ENCODE measurements at regions not wholly inside any gene's neighbourhood (a gene's known extent, or its start where the extent isn't known, plus 50 kb on each side); places are given as distances from the start of the nearest gene placed in this dataset.
"Not testable (repeated sequence)": the region's sequence is repeated elsewhere in the genome, so short reads cannot be mapped to it uniquely, and the experiment has no call there.

- no peak for TF ChIP-seq SIN3A (IDR thresholded peaks at IDR 0.05; ENCODE audit: borderline replicate concordance, insufficient read depth, low read depth, low read length)
- TF ChIP-seq POLR2AphosphoS5 (IDR thresholded peaks at IDR 0.05; ENCODE audit: low read depth, low read length): no peak
- TF ChIP-seq REST (IDR thresholded peaks at IDR 0.05; ENCODE audit: insufficient read depth in 1 of 2, low read depth in 2 of 2, low read length in 1 of 2): no peak
- no peak for TF ChIP-seq CTCF (IDR thresholded peaks at IDR 0.05)
- TF ChIP-seq TCF7L2 (IDR thresholded peaks at IDR 0.05; ENCODE audit: low read depth, low read length): no peak
- no peak overlapping the region for H3K4me3 ChIP-seq (ENCODE audit: low read depth in 2 of 2, low read length in 2 of 2)
- BruUV-seq (replicated peaks): no TSS peak
- in situ Hi-C loops (cut with HindIII; ENCODE audit: low pct_unique_long_range_greater_than_20kb, low sequenced_read_pairs): no loop called here
- peaks cover 22% of the 10 kb centered on the region for H3K27me3 ChIP-seq (ENCODE audit: control insufficient read depth, insufficient read depth, low read length)
- no peaks in the 10 kb centered on the region for H3K9me3 ChIP-seq (ENCODE audit: control insufficient read depth, insufficient read depth, low read depth, low read length)
- no peak overlapping the region for H3K27ac ChIP-seq (ENCODE audit: low read length)
- peak; percentile 37; the same call in 1 of the 2 replicates for ATAC-seq
- H3K36me3 ChIP-seq (ENCODE audit: control insufficient read depth, insufficient read depth, low read length): no peaks in the 10 kb centered on the region
- H3K4me1 ChIP-seq (ENCODE audit: control insufficient read depth, insufficient read depth, low read length): no peaks in the 10 kb centered on the region
- DNase-seq (ENCODE audit: low read depth, low spot score): no peak
- intact Hi-C loops (cut with micrococcal nuclease; ENCODE audit: unreplicated experiment): no loop called here
- ChIA-PET POLR2A (interaction anchor here (0.6 kb wide), 1 partner anchor 215 kb away, joined by 13 read pairs; no protein-coding TSS in a partner anchor), CTCF (no interaction called here)
Observed at GRCh38 chr3:184500344-184500923, 61.2 kb upstream of the EPHB3 start.

GRCh38 chr3:184502123-184502667, 59.4 kb upstream of the EPHB3 start:
- Histone ChIP-seq H3K36me3 (ENCODE audit: control insufficient read depth, insufficient read depth, low read length) (no peaks in the 10 kb centered on the region), H3K9me3 (ENCODE audit: control insufficient read depth, insufficient read depth, low read depth, low read length) (no peaks in the 10 kb centered on the region), H3K4me1 (ENCODE audit: control insufficient read depth, insufficient read depth, low read length) (no peaks in the 10 kb centered on the region), H3K4me3 (ENCODE audit: low read depth in 2 of 2, low read length in 2 of 2) (no peak overlapping the region), H3K27me3 (ENCODE audit: control insufficient read depth, insufficient read depth, low read length) (peaks cover 34% of the 10 kb centered on the region), H3K27ac (ENCODE audit: low read length) (no peak overlapping the region)
- intact Hi-C loops (cut with micrococcal nuclease; ENCODE audit: unreplicated experiment): no loop called here
- in situ Hi-C loops (cut with HindIII; ENCODE audit: low pct_unique_long_range_greater_than_20kb, low sequenced_read_pairs): no loop called here
- no peak for ATAC-seq
- BruUV-seq (replicated peaks): no TSS peak
- ChIA-PET POLR2A (interaction anchor here (0.7 kb wide), 1 partner anchor 12 kb away, joined by 10 read pairs; no protein-coding TSS in a partner anchor), CTCF (no interaction called here)
- DNase-seq (ENCODE audit: low read depth, low spot score): no peak
- TF ChIP-seq TCF7L2 (IDR thresholded peaks at IDR 0.05; ENCODE audit: low read depth, low read length) (no peak), REST (IDR thresholded peaks at IDR 0.05; ENCODE audit: insufficient read depth in 1 of 2, low read depth in 2 of 2, low read length in 1 of 2) (no peak), POLR2AphosphoS5 (IDR thresholded peaks at IDR 0.05; ENCODE audit: low read depth, low read length) (no peak), SIN3A (IDR thresholded peaks at IDR 0.05; ENCODE audit: borderline replicate concordance, insufficient read depth, low read depth, low read length) (no peak), CTCF (IDR thresholded peaks at IDR 0.05) (no peak)

- H3K4me3 ChIP-seq (ENCODE audit: low read depth in 2 of 2, low read length in 2 of 2); H3K4me1 ChIP-seq (ENCODE audit: control insufficient read depth, insufficient read depth, low read length); H3K27ac ChIP-seq (ENCODE audit: low read length); DNase-seq (ENCODE audit: low read depth, low spot score); BruUV-seq (replicated peaks); H3K36me3 ChIP-seq (ENCODE audit: control insufficient read depth, insufficient read depth, low read length); CTCF ChIA-PET; intact Hi-C loops (cut with micrococcal nuclease; ENCODE audit: unreplicated experiment); in situ Hi-C loops (cut with HindIII; ENCODE audit: low pct_unique_long_range_greater_than_20kb, low sequenced_read_pairs); H3K9me3 ChIP-seq (ENCODE audit: control insufficient read depth, insufficient read depth, low read depth, low read length); ATAC-seq: not testable (repeated sequence)
- peaks cover 33% of the 10 kb centered on the region for H3K27me3 ChIP-seq (ENCODE audit: control insufficient read depth, insufficient read depth, low read length)
- POLR2A ChIA-PET: interaction anchor here (0.5 to 0.7 kb wide), 2 partner anchors 13 to 51 kb away, joined by 9 to 10 read pairs; no protein-coding TSS in a partner anchor
Observed at GRCh38 chr3:184502841-184503240, 58.7 kb upstream of the EPHB3 start.
